ENCODE measurements at regions not wholly inside any gene's neighbourhood (a gene's known extent, or its start where the extent isn't known, plus 50 kb on each side); places are given as distances from the start of the nearest gene placed in this dataset.

GRCh38 chr11:35079611-35080010 is 59.4 kb upstream of the CD44 start:
- TF ChIP-seq TARDBP (IDR thresholded peaks at IDR 0.05) (no peak), FOXA1 (IDR thresholded peaks at IDR 0.05) (no peak)

Data from HEK293T (cell line).